OCI-LY3 (cell line): ENCODE measurements at regions not wholly inside any gene's neighbourhood (a gene's known extent, or its start where the extent isn't known, plus 50 kb on each side); places are given as distances from the start of the nearest gene placed in this dataset.

ENCODE experiments used
- CTCF ChIP-seq: fragments of 200-600, 300-600 bp; sonication (generic); IDR thresholded peaks from 2 replicates; pipeline ENCODE4 v1.5.1; 2014; ENCODE audit warnings: antibody characterized with exemption, low read length, low read depth
- EZH2phosphoT487 ChIP-seq: fragments of 200-600 bp; shearing (Covaris generic); IDR thresholded peaks from 2 replicates; pipeline ENCODE4 v1.6.1; 2018; ENCODE audit warnings: antibody characterized with exemption, mixed run types, low read depth

DNA sequence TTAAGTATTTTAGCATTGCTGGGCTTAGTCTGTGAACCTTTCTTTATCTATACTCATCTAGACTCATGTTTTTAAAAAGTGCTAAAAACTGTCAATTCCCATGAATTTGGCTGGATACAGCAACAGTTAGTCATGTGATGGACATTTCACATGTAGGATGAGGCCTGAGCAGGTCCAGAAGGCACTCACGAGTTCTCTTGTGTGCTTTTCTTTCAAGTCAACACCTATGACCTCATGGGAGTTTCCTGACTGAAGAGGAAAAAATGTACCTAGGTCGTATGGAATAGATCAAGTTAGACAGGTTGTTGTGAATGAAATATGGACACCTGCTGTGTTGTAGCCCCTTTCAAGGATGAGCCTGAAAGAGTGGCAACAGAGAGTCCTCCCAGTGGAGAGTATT lies 394.2 kb downstream of the DUSP10 start:
- TF ChIP-seq CTCF: no peak
- TF ChIP-seq EZH2phosphoT487: no peak
